Islet of Langerhans (tissue), 1 donor: ENCODE measurements at regions not wholly inside any gene's neighbourhood (a gene's known extent, or its start where the extent isn't known, plus 50 kb on each side); places are given as distances from the start of the nearest gene placed in this dataset.

Source experiments
- FAIRE-seq: peaks from one replicate; lab custom pipeline; 2011; peaks lifted over from hg19 to GRCh38; lab: Jason Lieb, UNC

DNA sequence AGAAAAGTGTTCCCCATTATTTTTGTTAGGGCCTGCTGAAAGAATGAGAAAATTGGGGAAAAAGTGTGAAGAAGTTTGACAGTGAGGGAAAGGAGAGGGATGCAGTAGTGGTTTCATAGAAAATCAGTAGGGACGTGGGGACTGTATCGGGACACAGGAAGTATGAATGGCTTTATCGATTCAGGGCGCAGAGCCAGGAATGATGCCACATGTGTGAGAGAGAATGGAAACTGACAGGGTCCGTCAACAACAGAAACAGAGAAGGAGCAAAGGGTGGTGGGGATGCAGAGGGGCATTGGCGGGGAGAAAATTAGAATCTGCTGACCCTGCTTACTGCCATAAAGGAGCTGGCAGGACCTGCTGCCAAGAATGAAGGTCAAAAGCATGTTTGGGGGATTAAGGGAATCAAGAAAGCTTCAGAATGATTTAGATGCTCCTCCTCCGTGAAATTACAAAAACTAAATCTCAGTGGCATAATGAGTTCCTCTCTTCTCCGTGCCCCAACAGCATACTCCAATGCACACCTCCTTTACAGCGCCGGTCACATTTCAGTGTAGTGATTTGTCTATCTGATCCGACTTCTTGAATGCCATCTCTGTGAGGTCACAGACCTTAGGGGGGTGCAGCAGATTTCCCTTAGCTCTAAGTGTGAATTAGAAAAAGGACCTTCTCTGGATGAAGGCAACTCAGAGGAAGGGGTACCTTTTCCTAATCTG lies 92.6 kb downstream of the EMP1 start:
- FAIRE-seq: no peak

DNA sequence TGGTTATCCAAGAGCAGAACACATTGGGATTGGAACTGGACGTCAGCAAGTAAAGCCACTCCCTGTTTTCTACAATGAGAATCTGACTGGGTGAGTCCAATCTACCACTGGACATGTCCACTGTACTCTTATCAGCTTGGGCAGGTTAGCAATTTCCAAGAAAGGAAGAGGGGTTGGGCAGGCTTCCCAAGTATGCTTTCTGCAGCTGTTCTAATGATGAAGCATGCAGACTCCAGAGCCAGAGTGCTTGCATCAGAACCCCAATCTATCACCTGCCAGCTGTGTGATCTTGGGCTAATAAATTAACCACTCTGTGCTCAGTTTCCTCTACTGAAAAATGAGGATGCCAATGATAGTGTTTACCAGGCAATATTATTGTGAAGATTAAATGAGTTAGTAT lies 92.0 kb downstream of the EMP1 start:
- FAIRE-seq: no peak

DNA sequence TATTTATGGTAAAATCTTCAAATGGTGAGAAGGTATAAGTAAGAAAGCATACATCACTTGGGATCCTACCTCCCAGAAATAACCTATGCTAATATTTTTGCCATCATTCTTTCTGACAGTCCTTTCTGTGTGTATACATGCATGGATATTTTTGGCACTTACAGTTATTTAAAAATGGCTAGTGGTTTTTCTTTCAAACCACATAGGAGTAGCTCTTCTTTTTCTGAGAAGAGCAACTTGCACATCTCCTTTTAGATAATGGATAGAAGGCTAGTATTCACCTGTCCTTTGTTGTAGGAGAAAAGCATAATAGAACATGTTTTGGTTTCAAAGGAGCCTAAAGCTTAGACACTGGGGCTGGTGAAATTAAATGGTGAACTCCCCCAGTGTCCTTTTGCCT lies 87.3 kb downstream of the EMP1 start:
- FAIRE-seq: no peak

DNA sequence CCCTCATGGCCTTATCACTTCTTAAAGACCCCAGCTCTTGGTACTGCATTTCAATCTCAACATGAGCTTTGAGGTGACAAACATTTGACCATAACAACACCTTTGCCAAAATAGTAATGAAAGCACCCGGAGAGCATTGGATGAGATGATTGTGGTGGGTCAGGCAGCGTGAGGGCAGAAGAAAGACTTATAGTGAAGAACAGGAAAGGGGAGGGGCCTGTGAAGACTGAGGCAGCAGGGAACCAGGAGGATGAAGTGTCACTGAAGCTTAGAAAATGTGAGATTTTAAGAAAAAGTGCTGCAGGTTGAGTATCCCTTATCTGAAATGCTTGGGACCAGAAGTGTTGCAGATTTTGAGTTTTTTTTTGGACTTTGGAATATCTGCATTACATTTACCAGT lies 86.3 kb downstream of the EMP1 start:
- no peak for FAIRE-seq

DNA sequence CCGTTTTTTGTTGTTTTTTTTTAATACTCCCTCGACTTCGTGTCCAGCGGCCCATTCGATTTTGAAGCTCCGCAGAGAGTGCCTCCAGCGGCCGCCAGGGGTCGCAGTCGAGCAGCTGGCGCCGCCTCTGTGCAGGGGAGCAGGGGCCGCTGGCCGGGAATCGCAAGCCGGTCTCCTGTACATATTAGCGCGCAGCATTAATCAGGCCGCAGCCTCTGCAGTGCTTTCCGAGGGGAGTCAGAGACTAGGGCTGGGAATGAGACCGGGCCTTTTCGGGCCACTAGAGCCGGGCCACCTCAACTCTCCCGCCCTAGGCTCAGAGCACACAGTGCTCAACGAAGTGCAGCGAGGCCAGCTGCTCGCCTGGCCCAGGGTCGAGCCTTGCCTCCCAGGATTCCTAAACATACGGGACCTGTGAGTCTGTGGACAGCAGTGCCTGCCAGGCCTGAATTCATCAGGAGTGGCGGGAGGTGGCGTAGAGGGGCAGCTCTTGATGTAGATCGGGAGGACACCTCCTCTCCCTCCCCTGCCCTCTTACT lies 81.8 kb downstream of the EMP1 start:
- FAIRE-seq: no peak

DNA sequence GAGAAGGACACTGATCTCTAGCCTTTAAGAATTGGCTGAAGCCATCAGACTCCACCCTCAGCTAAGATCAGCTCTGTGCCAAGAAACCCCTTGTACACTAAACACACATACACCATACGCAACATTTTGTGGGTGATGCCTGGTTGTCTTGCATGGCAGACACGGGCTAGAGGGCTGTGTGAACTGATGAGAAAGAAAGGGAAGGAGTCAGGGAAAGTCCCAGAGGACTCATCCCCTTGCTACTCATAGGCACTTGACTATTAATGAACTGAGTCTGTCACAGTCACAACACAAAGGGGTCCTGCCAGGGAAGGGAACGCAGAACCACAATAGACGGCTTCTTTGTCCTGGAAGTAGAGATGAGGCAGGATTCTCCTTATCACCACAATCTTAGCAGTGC lies 80.8 kb downstream of the EMP1 start:
- FAIRE-seq: no peak

DNA sequence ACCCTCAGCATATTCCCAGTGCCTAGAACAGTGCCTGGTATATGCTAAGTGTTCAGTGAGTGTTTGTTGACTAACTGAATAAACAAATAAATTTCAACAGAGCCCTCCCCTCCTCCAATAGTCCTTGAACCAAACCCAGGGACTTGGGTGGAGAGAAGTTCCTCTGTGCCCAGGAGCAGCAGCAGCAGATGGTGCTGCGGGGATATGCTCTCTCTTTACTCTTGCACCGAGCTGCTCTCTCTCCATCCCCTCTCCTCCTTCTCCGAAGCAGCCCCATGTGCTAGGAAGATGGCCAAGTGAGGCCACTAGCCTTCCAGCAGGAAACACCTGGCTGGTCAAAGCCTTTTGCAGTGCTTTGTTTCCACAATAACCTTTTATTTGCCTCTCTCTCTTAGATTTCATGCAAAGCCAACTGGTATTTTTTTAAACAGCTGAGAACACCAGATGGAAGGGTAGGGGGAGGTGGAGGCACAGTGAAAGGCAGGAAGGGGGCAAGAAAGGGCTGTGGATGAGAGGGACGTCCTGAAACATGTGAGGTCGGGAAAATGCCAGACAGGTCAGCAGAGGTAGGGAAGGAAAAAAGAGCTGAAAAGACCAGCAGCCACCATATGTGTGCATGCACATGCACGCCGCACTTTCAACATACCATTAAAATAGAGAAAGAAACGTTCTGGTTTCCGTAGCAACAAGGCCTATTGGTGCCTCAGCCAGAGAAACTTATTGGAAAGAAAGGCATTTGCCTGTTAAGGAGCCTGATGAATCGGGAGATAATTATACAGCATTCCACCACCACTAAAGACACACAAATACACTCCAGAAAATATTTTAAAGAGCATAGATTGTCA lies 78.9 kb downstream of the EMP1 start:
- FAIRE-seq: no peak

DNA sequence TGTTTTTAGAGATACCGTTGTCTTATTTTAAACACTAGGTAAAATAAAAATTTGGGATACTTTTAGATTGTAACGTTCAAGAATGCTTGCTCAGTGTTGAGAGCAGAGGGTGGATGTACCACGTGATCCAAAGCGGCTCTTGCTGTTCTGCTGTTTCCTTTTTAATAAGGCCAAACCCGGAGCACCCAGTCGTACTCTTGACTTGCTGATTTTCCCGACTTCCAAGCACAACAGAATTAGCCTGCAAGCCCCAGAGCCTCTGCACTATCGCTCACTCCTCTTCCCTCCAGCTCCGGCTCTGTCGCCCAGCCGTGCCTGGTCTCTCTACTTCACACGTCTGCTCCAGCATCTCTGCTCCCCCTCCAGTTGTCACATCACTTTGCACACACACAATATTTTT lies 77.3 kb downstream of the EMP1 start:
- FAIRE-seq: no peak

DNA sequence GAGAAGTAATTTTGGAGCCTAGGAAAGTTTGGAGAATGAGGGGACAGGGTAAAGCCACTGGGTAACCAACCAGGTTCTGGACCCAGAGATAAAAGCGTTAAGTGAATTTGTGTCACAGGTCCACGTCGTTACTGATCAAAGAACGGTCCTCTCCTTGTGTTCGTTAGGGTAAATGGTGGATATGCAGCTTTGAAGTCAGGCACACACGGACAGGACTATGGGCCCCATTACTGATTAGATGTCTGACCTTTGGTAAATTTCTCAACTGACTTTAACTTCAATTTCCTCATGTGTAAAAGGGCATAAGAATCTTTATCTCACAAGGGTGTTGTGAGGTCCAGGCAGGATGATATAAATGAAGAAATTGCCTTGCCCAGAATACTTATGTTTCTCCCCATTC lies 76.6 kb downstream of the EMP1 start:
- FAIRE-seq: no peak

DNA sequence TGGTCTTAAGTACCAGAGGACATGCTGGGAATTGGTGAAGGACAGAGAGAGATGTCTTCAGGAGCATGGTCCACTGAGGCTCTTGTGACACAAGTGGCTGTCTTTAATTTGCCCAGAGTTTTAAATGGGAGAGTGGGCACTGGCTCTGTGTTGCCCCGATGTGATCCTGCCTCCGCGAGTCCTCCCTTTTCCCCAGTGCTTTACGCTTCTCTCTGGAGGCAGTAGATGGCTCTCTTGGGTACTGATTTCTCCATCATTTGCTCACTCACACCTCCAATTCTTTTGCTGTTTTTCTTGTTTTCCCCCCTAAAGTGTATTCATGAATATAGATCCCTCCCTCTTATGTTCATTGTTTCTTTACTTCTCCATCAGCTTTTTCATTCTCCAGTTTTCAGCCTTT lies 74.3 kb downstream of the EMP1 start:
- no peak for FAIRE-seq
